GM18517 (cell line): ENCODE measurements at regions not wholly inside any gene's neighbourhood (a gene's known extent, or its start where the extent isn't known, plus 50 kb on each side); places are given as distances from the start of the nearest gene placed in this dataset.

ENCODE experiments used
- ATAC-seq: cut with Tn5 transposase; IDR thresholded peaks from one replicate; pipeline ENCODE4 v1.9.1; 2021; ENCODE audit warnings: mild to moderate bottlenecking, moderate library complexity; ENCODE audit not compliant: unreplicated experiment

DNA sequence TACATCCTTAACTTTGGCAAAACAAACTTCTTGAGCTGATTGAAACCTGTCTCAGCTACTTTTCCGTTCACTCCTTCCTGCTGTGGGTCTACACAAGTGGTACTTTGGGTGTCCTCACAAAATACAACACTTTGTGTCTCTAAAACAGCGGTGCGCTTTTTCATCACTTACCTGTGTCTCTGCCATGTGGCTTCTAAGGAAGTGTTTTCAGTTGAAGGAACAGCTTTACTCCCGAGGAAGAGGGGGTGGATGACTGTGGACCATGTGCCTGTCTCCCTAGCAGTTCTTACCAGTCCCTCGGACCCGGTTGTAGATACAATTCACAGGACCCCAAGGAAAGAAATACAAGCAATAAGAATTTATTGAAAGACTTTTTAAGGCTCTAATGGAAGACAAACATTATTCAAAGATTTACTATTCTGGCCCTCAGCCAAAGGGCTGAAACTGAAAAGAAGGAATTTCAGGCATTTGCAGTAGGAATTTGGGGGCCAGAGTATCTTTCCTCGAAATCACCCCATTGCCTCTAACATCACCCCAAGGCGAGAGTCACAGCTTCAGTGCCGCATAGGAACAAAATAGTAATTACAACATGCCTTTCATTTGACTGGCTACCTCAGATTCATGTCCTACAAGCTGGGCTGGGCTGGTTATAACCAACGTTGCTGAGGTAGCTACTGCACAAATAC is 246.3 kb downstream of the ACTR3B start:
- ATAC-seq = no peak

DNA sequence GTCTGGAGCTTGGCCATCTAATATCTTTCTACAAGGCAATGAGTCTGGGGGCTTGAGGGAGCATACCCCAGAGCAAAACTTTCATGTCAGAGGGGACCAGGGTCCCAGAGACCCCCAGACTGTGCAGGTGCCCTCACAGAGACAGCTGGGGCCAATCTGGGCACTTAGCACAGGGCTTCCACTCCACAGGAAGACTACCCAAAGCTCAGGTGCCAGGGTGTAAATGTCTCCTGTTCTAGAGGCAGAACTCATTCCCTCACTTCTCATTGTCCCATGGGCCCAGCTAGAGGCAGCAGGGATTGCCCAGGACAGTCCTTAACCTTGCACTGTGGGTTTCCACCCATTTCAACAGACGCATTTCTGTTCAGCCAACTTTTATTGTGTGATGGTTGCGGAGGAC is 246.9 kb downstream of the ACTR3B start:
- no peak for ATAC-seq

DNA sequence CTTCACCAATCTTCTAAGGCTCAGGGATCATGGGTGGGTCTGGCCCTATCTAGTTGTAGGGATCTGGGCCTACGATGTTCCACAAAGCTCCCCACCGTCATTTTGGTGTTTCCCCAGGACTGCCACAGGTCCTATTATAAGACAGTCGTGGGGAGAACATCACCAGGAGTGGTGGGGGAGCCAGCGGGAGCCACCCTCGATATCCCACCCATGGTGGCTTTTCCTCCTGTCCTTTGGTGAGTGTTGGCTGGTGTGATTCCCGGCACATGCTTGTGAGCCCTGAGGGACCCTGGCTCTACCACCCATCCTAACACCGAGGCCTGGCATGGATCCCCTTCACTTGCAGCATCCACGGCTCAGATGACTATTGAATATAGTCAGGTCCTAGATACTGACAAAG is 247.4 kb downstream of the ACTR3B start:
- no peak for ATAC-seq

GRCh38 chr7:153010416-153010815 is 250.9 kb downstream of the ACTR3B start:
- ATAC-seq = no peak

DNA sequence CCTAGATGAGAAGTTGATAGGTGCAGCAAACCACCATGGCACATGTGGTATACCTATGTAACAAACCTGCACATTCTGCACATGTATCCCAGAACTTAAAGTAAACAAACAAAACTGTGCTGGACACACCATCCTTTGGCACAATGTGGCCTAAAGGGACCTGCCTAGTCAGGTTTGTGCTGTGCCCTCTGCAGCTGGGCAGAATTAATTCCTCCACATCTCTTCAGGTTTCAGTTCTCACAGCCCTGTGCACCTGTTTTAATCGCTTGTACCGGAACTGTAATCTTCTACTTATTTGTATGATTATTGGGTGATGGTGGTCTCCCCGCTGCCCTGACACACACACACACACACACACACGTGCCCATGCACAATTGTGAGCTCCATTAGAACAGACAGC is 252.7 kb downstream of the ACTR3B start:
- no peak for ATAC-seq

DNA sequence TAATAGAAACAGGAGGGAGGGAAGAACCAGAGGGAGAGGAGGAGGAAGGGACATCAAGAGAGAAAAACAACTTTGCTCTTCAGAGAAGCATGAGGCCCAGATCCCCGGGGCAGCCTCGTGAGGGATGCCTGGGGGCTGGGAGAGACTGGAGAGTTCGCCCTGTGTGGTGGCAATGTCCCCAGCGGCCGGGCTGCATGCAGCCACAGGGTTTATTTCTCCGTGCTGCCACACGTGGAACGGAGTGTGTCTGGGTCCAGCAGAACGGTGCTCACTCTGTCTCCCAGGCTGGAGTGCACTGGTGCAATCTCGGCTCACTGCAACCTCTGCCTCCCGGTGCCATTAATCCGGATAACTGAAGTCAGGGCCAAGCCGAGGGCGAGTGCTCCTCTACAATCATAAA is 257.7 kb downstream of the ACTR3B start:
- ATAC-seq = no peak

- no peak for ATAC-seq
Observed at GRCh38 chr7:153021542-153021941, 262.0 kb downstream of the ACTR3B start.

- no peak for ATAC-seq
Observed at GRCh38 chr7:153022475-153023193, 263.1 kb downstream of the ACTR3B start.

DNA sequence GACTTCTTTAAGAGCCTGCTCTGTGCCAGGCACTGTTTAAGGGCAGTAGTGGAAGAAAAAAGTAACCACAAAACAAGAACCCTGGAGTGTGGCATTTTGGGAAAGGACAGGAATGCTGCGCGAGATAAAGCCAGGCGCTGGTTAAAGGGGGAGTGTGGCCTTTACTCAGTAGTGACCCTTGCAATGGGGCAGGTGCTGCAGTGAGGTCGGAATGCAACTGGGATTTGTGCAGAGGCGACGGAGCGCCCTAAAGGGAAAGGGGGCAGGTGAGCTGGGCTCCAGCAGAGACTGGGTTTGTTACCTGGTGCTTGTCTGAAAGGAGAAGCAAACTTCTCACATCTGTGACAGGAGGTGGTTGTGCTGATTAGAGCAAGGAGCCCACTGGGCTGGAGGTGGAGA is 263.6 kb downstream of the ACTR3B start:
- ATAC-seq = no peak

GRCh38 chr7:153027210-153027609 is 267.7 kb downstream of the ACTR3B start:
- no peak for ATAC-seq

- ATAC-seq = no peak
Observed at GRCh38 chr7:153027904-153028303, 268.4 kb downstream of the ACTR3B start.

GRCh38 chr7:153030976-153031375 is 271.4 kb downstream of the ACTR3B start:
- ATAC-seq = no peak

DNA sequence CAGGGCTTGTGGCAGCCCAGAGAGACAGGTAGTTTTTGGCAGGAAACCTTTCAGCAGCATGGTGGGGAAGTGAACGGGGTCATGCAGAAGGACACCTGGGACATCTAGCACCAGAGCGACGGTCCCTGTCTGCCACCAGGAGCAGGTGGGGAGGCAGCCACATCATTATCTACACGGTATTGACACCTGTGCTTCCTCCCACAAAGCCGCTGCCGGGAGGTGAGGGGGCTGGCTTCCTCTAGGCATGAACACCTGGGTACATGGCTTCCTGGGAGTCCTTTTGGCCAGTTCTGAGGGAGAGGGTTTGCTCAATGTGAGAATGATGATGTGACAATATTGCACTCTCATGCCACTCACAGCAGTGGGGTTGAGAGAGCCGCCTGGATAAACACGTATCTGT is 275.2 kb downstream of the ACTR3B start:
- ATAC-seq = no peak

DNA sequence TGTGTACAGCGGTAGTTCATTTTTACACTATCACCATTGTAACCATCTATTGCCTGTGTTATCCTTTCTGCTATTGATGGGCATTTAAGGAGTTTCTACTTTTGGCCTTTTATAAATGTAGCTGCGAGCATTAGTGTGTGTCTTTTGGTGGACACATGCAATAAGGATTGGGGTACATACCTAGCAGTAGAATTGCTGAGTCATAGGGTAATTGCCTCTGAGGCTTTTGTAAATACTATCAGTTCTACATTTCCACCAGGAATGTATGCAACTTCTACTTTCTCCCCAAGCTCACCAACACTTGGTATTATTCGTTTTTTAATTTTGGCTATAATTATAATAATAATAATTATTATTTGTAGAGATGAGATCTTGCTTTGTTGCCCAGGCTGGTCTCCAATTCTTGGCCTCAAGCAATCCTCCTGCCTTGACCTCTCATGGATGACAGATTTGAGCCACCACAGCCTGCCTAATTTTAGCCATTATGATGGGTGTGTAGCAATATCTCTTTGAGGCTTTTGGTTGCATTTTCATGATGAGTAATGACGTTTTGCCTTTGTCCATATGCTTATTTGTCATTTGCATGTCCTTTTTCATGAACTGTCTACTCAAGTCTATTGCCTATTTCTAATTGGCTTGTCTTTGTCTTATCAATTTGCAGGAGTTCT is 277.0 kb downstream of the ACTR3B start:
- no peak for ATAC-seq

- ATAC-seq = no peak
Observed at GRCh38 chr7:153043440-153043839, 283.9 kb downstream of the ACTR3B start.

DNA sequence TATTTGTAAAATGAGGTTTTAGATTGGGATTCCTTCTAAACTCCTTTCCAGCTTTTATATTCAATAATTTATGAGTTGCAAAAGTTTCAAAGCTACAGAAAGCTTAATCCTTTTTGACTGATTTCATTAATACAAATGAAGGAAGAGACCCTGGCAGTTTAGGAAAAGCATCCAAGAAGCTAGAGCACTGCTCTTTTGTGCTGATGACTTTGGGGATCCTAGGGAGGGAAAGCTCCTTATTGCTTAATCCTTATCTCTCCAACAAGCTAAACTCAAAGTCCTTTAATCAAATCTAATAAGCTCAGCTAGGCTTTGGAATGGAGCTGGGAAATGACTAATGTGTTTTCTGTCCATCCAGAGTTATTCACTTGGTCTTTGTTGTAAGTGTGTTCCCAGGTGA is 285.4 kb downstream of the ACTR3B start:
- ATAC-seq = no peak

DNA sequence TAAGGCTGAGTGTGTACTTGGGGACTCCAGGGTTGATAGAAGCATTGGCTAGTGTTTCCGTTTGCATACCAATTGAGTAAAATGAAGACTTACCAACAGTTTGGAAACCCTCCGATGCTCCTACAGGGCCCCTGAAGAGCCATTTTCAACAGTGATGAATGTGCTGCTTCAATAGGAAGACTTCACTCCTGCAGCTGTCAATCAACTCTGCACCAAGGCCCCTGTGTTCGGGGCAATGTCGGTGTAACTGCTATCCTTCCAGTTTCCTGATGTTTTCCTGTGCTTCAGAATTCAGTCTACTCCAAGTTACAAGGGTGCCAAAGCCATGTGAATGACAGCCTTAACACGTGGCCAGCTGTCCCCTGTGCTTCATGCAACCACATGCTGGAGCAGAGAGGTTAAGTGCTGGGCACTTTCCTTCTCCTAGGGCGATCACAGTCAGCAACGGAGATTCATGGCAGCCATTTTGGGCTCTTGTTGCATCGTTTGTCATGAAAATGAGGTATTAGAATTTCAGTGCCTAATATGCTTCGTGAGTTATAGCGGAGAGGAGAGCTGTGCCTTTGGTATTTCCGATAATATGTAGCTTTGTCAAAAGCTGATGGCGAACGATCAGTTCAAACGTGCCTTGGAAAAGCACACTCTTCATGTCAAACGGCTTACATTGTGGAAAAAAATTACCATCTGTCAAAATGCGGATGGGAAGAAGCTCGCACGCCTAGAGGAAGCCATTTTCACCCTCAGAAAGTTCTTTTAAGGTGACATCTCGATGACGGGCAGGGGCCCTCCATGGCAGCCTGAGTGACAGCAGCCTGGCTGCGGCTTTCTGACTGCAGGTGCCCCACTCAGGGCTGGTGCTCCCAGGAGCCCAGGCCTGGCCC is 287.8 kb downstream of the ACTR3B start:
- ATAC-seq = no peak

- ATAC-seq = no peak
Observed at GRCh38 chr7:153052206-153052605, 292.7 kb downstream of the ACTR3B start.

DNA sequence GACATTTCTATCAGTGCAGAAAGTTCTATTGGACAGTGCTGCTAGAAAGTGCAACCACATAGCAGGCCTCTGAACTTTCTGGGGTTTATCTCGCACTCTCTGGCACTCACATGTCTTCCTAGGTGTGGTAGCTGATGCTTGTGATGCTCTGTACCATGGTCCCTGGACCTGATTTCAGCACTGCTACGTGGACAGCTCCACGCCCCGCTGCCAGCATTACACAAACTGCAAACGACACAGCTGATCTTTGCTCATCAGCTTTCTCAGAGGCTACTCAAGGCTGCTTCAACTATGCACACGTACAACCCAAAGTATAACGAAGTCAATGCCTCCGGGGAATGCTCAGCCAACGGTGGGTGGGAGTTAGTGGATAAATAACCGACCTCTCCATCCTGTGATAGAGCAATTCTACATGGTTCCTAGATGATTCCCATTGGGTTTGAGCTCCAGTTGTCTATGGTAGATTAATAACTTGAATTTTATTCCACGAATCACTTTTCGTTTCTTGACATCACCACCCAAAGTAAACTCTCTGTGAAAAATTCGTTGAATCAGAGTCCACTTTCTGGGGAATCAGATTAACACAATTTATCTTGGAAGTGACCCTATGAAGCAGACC is 302.5 kb downstream of the ACTR3B start:
- no peak for ATAC-seq

GRCh38 chr7:153065051-153065450 is 305.5 kb downstream of the ACTR3B start:
- ATAC-seq = no peak

DNA sequence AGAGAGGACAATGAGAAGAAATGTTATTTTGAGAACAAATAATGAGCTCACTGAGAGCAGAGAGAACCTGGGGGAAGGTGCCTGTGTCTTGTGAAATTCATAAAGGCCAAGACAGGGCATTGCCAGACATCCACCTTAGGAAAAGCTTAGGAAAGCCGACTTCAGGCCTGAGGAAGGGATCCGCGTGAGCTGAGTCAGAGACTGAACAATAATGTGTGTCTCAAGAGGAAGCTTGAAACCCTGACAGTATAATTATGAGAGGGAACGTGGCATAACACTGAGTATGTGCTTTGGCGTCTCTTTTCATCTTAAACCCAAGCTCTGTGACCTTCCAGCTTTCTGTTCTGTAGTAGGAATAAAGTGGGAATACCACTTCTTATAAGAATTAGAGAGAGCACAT is 307.2 kb downstream of the ACTR3B start:
- no peak for ATAC-seq
